NCI-H82 (cell line): ENCODE measurements at regions not wholly inside any gene's neighbourhood (a gene's known extent, or its start where the extent isn't known, plus 50 kb on each side); places are given as distances from the start of the nearest gene placed in this dataset.
"Not testable (repeated sequence)": the region's sequence is repeated elsewhere in the genome, so short reads cannot be mapped to it uniquely, and the experiment has no call there.

ENCODE experiments used
- DNase-seq: peaks from one replicate; lab custom pipeline; 2025; lab: John Stamatoyannopoulos, UW

DNA sequence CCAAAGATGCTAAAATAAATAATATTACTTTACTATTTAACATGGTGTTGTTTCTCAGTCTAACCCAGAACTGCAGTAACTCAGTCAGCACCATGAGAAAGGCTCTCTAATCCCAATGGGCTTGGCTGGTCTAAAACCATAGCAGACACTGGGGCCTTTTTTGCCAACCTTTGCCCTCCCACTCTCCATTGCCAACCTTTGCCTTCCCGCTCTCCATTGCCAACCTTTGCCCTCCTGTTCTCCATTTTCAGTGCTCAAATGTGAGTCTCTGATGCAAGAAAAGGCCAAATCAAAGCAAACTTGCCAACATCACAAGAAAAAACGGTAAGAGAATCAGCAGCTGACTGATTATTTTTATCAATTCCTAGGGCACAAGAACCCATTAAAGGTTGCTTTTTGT, 1681.2 kb downstream of the SLITRK5 start:
- DNase-seq, result no peak

DNA sequence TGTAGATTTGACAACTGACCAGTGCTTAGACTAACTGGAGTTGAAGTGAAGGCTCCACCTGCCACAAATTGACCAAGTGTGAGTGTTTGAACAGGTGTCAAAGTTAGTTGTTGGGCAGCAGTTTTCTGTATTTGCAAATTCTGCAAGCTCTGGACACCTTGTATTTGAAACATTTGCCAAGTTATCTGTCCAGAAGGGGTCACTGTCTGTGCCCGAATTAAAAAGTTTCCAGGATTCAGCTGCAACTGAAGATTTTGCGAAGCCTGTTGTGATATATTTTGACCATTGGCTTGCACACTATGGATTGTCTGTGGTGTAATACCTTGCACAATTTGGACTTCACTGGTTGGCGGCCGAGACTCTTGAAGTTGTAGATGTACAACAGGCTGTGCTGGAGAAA, 1690.7 kb downstream of the SLITRK5 start:
- no peak for DNase-seq

DNA sequence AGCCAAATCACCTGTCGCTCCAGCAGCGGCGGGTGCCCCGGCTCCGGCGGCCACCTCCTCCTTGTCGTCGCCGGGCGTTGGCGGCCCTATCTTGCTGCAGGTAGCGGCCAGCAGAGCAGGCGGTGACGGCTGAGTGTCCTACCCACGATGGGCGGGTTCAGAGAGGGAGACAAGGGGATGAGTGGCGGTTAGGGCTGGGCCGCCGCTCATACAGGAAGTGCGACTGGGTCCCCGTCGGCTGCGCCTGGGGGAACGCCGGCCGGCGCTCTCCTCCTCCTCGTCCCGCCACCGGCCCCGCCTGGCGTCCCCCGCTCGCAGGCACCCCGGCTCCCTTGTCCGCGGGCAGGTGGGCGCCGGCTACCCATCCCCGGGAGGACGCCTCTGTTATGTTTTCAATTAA, 1692.0 kb downstream of the SLITRK5 start:
- DNase-seq, result no peak

DNA sequence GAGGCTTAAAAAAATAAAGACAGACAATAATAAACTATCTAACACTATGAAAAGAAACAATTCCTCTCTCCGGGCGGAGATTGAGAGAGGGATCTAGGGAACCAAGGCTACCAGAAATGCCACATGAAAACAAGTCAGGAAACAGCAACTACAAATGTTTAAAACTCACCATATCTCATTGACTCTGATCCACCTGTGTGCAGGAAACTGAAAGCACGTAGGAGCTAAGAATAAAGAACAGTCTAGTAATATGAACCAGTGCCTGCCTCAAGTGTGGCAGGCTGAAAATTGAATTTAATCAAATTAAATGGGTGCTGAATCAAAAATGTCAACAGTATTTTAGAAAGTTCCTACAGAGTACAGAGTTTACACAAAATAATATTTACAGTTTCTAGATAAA, 1701.0 kb downstream of the SLITRK5 start:
- no peak for DNase-seq

DNA sequence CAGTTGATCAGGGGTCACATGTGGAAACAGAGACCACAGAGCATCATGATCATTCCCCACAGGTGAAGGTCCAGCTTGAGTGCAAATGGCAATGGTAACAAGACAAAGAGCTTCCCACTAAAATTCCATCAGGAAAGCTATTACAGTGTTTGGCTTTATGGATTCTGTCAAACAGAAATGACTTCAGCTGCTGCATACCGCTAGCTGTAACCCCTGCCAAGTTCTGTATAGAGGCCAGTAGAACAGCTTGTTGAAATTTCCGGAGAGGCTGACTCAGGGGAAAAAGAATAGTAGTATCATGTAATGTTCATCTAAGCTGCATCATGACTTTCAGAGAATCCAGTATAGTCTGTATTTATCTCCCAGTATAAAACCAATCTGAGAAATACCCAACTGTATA, 1704.7 kb downstream of the SLITRK5 start:
- no peak for DNase-seq

DNA sequence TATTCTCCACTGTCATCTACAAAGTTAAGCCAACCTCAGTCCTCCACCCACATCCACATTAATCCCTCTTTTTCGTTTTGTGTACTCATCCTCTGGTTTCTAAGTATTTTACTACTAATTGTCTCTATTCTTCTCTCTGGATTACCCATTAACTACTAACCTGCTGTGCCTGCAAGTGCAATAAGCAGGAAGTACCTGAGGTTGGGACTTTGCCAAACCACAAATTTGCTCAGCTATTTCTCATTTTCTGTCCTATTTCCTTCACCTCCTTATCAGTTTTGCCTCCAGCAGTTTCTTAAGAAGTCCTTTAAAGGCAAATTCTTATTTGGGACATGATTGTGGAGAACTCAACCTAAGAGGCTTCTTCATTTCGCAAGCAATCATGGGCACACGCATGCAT, 1708.9 kb downstream of the SLITRK5 start:
- DNase-seq, result no peak

DNA sequence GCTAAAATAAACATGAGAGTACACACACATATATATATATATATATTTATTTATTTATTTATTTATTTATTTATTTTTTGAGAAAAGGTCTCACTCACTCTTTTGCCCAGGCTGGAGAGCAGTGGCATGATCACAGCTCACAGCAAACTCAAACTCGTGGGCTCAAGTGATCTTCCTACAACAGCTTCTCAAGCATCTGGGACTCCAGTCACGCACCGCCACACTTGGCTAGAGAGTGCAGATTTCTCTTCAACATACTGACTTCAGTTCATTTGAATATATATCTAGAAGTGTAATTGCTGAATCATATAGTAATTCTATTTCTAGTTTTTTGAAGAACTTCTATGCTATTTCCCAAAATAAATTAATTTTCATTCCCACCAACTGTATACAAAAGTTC, 1711.8 kb downstream of the SLITRK5 start:
- DNase-seq, result no peak

DNA sequence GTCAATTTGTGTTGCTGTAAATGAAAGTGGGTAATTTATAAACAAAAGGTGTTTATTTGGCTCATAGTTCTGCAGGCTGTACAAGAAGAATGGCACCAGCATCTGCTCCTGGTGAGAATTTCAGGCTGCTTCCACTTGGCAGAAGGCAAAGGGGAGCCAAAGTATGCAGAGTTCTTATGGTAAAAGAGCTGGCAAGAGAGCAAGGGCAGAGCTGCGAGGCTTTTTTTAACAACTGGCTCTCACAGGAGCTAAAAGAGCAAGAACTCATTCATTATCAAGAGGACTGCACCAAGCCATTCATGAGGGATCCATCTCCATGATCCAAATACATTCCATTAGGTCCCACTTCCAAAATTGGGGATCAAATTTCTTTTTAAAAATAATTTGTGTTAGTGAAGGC, 1712.7 kb downstream of the SLITRK5 start:
- DNase-seq, result no peak

DNA sequence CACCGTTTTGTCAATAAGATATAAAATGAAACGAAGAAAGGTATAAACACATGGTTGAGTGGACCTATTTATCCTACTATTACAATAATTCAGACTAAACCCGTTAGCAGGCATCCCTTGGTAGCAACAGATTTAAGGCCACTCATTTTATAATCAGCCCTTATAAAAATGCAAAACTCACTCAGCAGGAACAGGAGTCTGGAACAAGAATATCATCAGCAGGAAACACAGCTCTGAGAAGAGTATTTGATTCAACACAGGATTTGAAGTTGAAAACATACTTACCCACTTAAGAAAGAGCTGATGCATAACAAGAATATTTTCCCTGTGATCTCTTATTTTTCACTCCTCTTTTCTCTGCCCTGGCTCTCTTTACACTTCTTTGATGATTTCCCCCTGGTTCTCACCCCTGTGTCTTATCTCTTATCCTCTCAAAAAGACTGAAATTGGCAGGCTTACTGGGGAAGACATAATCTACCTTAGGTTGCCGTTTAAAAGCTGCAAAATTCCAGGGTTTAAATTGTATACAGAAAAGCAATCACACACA, 1722.7 kb downstream of the SLITRK5 start:
- no peak for DNase-seq

DNA sequence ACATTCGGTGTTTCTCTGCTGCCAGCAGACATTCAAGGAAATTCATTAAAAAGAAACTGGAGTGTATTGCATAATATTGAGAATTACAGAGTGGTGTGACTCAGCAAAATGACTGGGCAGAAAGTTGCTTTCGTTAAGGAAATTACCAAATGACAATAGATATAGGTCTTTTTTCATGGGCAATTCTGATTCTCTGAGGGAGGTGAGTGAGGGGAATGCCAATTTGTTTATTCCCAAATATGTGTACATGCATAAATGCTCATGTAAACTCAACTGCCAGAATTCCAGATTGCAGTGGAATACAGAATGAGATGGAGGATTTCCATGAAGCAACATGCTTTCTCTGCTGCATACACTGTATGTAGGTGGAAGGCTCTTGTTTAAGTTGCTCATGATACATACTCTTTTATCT, 1730.1 kb downstream of the SLITRK5 start:
- DNase-seq, result no peak

DNA sequence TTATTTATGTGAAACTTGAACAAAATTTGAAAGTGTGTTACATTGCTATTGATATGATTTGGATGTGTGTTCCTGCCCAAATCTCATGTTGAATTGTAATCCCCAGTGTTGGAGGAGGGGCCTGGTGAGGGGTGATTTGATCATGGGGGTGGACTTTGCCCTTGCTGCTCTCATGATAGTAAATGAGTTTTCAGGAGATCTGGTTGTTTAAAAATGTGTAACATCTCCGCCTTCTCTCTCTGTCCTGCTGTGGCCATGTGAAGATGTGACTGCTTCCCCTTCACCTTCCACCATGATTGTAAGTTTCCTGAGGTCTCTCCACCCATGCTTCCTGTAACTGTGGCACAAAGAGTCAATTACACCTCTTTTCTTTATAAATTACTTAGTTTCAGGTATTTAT, 1731.0 kb downstream of the SLITRK5 start:
- DNase-seq, result no peak

DNA sequence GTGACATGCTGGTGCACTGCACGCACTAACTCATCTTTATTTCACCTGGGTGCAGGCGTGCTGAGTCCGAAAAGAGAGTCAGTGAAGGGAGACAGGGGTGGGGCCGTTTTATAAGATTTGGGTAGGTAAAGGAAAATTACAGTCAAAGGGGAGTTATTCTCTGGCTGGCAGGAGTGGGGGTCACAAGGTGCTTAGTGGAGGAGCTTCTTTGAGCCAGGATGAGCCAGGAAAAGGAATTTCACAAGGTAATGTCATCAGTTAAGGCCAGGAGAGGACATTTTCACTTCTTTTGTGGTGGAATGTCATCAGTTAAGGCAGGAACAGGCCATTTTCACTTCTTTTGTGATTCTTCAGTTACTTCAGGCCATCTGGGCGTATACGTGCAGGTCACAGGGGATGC, 1734.9 kb downstream of the SLITRK5 start:
- not testable (repeated sequence) for DNase-seq

DNA sequence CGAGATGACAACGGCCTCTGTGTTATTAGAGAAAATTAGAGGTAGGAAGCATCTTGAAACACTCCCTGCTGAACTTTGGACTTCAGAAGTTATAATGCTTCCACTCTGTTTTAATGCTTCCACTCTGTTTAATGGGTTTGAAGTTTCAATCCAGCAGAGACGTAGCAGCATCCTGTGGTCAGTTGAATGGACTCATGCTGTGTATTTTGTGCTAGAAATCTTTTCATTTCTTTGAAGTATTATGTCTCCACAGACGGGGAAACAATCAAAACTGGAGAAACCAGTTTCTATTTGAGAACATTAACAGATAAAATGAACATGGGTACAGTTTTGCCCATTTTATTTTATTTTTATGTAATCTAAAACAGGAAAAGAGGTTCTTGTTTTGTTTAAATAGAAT, 1736.2 kb downstream of the SLITRK5 start:
- no peak for DNase-seq

DNA sequence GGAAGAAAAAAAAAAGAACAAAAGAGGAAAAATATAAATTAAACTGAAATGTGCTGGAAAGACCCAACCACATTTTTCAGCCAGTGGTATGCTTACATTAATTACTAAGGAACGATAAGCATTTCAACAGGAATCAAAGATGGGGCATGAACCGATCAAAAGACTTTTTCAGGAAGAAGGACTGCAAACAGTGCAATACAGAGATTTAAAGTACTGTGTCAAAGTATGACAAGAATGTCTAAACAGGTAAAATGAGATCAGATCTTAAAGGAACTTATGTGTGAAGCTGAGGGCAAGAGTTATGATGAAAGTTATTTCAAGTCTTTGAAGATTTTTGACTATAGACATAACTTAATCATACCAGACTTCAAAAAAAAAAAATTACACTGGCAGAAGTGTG, 1761.8 kb downstream of the SLITRK5 start:
- DNase-seq, result no peak

DNA sequence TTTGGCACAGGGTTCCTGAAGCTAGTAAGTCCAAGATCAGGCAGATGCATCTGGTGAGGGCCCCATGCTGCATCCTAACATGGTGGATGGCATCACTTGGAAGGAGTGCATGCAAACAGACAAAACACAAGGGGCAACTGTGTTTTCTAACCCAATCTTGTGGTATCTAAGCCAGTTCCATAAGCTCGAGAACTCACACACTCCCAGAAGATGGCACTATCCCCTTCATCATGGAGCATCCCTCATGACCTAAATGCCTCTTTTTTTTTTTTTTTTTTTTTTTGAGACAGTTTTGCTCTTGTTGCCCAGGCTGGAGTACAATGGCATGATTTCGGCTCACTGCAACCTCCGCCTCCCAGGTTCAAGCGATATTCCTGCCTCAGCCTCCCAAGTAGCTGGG, 1763.5 kb downstream of the SLITRK5 start:
- peak; percentile 31 for DNase-seq

DNA sequence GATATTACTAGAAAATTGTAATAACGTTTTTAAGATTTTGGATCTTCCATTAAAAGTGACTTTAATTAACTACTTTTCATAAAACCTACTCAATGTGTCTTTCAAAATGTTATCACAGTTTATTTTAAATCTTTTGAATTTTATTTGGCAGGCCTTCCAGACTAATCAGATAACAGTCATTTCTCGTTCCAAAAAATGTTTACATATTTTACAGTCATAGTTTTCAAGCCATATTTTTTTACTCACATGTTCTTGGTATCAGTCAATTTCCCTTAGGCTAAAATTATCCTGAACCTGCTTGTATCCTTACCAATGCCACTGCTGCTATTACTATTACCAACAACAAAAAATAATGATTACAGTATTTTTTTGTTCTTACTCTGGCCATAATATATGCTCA, 1783.5 kb downstream of the SLITRK5 start:
- no peak for DNase-seq

DNA sequence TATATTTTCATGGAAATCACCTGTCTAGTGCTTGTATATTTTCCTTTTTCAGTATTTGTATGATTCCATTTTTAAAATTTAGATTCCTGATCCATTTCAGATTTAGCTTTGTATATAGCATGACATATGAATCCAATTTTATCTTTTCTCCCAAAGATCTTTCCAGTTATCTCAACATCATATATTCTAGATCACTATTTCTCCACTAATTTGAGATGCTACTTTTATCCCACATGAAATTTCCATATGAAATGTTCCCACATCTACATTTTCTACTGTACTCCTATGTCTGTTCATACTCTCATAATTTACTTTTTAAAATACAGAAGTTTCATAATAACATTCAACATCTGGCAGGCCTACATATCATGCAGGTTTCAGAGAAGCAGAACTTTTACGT, 1784.1 kb downstream of the SLITRK5 start:
- DNase-seq, result no peak

DNA sequence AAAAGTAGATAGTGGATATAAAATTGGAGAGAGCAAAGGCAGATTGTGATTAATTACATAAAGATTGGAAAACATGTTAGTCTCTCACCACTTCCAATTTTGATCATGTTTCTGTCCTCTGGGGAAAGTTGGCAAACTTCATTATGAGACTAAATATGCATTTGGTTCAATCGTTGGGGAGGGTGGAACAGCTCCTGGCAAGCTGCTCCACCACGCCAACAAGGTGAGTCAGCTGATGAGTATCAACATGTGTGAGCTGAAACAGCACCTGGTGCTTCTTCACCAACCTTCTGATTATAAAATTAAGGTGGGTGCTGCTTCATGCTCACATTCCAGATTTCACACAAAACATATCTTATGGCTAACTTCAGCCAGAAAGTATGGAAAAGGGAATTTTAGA, 1784.6 kb downstream of the SLITRK5 start:
- no peak for DNase-seq

DNA sequence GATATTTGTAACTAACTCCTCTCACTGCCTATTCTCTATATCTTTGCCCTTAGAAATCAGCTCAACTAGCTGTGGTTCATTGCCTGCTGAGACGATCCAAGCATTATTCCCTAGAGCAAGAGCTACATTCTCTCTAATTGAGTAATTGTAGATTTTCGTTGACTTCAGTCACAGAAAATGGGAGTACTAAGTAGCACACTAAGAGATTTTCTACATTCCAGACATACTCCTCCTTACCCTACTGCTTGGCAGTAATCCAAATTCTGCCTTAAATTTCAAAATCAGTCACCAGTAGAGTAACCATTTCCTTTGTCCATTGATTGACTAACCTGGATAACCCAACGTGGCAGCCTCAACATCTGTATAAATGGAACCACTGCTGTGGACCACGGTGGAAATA, 1786.8 kb downstream of the SLITRK5 start:
- DNase-seq, result no peak

DNA sequence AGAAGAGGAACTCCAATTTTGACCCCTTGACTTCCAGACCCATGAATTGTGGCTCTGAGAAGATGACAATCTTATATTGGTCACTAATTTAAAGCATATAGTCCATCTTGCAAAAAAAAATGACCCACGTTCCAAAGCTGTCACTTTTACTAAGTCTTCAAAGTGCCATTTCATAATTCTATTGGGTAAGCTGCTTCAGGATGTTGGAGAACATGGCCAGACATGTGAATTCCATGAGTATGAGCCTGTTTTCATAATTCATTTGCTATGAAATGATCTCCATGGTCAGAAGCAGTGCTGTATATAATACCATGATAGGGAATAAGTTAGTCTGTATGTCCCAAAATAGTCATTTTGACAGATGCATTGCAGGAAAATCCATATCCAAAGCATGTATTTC, 1787.3 kb downstream of the SLITRK5 start:
- DNase-seq, result no peak

DNA sequence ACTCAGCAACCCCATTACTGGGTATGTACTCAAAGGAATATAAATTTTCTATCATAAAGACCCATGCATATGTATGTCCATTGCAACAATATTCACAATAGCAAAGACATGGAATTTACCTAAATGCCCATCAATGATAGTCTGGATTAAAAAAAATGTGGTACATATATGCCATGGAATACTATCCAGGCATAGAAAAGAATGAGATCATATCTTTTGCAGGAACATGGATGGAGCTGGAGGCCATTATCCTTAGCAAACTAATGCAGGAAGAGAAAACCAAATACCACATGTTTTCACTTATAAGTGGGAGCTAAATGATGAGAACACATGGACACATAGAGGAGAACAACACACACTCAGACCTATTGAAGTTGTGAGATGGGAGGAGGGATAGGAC, 1789.7 kb downstream of the SLITRK5 start:
- not testable (repeated sequence) for DNase-seq

DNA sequence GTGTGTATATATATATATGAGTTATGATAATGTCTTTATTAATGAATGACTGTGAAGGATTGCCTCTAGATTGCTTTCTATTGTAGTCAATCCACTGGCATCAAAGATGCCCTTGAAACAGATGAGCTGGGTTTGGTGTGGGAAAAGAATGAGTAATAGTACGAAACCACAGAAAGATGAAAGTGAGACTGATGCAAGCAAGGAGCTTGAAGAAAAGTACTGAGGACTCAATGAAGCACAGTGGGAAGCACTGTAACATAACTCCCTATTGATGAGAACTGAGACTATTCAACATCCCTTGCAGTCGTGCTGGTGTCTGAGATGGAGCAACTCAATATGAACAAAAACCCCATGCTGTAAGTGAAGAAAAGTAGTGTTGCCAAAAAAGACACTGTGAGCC, 1794.2 kb downstream of the SLITRK5 start:
- DNase-seq, result no peak

DNA sequence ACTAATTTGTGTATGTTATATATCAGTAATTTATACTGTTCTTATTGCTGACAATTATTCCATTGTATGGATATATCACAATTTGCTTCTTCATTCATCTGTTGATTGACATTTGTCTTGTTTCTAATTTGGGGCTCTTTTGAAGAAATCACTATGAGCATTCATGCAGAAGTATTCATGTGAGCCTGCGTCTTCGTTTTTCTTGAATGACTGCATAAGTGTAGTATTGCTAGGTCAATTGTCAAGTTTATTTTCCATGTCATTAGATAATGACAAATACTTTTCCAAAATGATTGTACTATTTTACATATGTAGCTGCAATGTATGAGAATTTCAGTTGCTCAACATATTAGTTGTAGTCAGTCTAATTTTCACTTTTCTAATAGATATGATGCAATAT, 1796.9 kb downstream of the SLITRK5 start:
- DNase-seq, result no peak

DNA sequence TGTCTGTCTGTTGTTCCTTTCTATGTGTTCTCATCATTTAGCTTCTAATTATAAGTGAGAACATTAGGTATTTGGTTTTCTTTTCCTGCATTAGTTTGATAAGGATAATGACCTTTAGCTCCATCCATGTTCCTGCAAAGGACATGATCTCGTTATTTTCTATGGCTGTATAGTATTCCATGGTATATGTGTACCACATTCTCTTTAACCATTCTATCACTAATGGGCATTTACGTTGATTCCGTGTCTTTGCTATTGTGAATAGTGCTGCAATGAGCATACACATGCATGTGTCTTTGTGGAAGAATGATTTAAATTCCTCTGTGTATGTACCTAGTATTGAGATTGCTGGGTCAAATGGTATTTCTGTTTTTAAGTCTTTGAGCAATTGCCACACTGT, 1799.7 kb downstream of the SLITRK5 start:
- no peak for DNase-seq

DNA sequence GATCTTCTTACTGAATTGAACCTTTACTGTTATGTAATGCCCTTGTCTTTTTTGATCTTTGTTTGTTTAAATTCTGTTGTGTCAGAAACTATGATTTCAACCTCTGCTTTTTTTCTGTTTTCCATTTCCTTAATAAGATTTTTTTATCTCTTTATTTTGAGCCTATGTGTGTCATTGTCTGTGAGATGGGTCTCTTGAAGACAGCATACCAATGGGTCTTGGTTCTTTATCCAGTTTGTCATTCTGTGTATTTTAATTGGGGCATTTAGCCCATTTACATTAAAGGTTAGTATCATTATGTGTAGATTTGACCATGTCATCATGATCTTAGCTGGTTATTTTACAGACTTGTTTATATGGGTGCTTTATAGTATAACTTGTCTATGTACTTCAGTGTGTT, 1803.3 kb downstream of the SLITRK5 start:
- DNase-seq, result no peak
